Esophagus muscularis mucosa (tissue), 4 donors: ENCODE measurements at regions not wholly inside any gene's neighbourhood (a gene's known extent, or its start where the extent isn't known, plus 50 kb on each side); places are given as distances from the start of the nearest gene placed in this dataset.

ENCODE experiments used
- EP300 ChIP-seq: sonication (generic); formaldehyde crosslinking; IDR thresholded peaks from one replicate; pipeline ENCODE4 v1.6.1; 2017; ENCODE audit warnings: antibody characterized with exemption
- POLR2A ChIP-seq: fragments of 450-650 bp; IDR thresholded peaks from one replicate; pipeline ENCODE4 v1.6.1; 2017; ENCODE audit warnings: antibody characterized with exemption, moderate library complexity, mild to moderate bottlenecking, low read depth
- TF ChIP-seq, protein P1 (sequence below), 3 experiments: fragments of 200-600 bp in 2 of 3; fragments of 450-650 bp in 1 of 3; sonication (generic) in 2 of 3; IDR thresholded peaks; one replicate each; pipeline ENCODE4 v1.5.1; 2017 to 2019; ENCODE audit warnings: antibody characterized with exemption in 3 of 3, mild to moderate bottlenecking in 2 of 3, moderate library complexity in 1 of 3

DNA sequence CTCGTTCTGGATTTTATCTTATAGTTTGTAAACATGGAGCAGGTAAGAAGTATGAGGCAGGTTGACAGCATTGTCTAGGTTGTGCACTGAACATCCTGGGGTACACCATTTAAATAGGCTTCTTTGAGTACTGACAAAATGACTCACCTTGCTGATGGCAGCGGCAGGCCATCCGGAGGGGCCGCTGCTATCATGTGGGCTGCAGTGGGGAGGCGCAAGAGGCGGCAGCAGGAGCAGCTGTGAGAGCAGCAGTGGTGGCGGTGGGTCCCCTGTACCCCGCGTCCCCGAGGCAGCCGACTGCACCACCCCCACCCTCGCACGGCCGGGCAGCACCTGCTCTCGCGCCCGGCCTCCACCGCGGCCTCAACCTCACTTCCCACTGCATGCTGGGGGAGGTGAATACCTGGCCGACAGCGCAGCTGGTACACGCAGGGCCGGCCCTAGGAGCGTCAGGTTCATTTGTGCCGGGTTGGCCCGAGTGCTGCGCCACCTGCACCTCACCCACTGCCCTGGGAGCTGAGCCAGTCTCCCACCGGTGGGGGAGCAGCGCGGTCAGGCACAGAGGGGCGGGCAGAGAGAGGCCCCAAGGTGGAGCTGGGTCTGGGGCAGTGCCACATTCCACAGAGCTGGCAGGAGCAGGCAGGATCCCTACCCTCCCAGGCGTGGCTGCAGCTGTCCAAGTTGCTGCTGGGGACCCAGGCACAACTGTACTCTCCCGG, 154.5 kb upstream of the RBMS1 start:
- TF ChIP-seq POLR2A (no peak), EP300 (no peak)
- TF ChIP-seq, protein P1, sequence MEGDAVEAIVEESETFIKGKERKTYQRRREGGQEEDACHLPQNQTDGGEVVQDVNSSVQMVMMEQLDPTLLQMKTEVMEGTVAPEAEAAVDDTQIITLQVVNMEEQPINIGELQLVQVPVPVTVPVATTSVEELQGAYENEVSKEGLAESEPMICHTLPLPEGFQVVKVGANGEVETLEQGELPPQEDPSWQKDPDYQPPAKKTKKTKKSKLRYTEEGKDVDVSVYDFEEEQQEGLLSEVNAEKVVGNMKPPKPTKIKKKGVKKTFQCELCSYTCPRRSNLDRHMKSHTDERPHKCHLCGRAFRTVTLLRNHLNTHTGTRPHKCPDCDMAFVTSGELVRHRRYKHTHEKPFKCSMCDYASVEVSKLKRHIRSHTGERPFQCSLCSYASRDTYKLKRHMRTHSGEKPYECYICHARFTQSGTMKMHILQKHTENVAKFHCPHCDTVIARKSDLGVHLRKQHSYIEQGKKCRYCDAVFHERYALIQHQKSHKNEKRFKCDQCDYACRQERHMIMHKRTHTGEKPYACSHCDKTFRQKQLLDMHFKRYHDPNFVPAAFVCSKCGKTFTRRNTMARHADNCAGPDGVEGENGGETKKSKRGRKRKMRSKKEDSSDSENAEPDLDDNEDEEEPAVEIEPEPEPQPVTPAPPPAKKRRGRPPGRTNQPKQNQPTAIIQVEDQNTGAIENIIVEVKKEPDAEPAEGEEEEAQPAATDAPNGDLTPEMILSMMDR (IDR thresholded peaks at IDR 0.05): no peak
